ENCODE measurements at regions not wholly inside any gene's neighbourhood (a gene's known extent, or its start where the extent isn't known, plus 50 kb on each side); places are given as distances from the start of the nearest gene placed in this dataset.

DNA sequence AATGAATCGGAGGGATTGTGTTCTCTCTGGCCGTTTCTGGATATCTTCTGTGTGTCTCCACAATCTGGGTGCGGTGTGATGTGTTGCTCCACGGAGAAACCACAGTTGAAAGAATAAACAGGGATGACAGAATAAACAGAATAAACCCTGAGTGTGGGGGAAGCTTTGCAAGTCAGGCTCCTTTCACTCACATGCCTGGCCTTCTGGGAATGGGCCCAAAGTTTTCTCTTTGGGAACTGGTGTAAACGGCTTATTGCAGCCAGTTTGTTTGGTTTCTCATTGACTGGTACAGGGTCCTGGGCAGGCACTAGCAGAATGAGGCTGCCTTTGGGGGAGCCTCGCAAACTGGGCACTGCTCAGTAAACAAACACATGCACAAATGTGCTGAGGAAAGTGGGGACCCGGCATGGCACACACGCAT is 324.7 kb downstream of the DLEU7 start:
- Histone ChIP-seq H3K4me2 (replicated peaks; ENCODE audit: low read depth, low read length, poor library complexity, severe bottlenecking) (no peak overlapping the region), H3K4me1 (ENCODE audit: control insufficient read depth in 2 of 2, insufficient read depth in 2 of 2, low read length in 2 of 2) (peaks cover under 1 to 4% of the 10 kb centered on the region in 2 donors), H3K79me2 (ENCODE audit: control insufficient read depth, insufficient read depth, low read length) (no peaks in the 10 kb centered on the region), H4K20me1 (ENCODE audit: control insufficient read depth, insufficient read depth, low read length, poor library complexity, severe bottlenecking) (no peaks in the 10 kb centered on the region), H3K9ac (ENCODE audit: low read length) (no peak overlapping the region), H3K27ac (ENCODE audit: low read length in 2 of 2) (no peak overlapping the region), H2AFZ (ENCODE audit: insufficient read depth, low read depth, low read length, poor library complexity, severe bottlenecking) (no peak overlapping the region), H3K27me3 (replicated peaks in 1 of 4; ENCODE audit: control extremely low read depth in 1 of 4, control insufficient read depth in 3 of 4, insufficient read depth in 4 of 4, low read length in 3 of 4) (no peaks in the 10 kb centered on the region), H3K9me3 (ENCODE audit: control extremely low read depth in 1 of 3, control insufficient read depth in 2 of 3, insufficient read depth in 1 of 3, low read length in 2 of 3) (no peaks in the 10 kb centered on the region), H3K36me3 (replicated peaks in 1 of 2; ENCODE audit: control extremely low read depth in 1 of 2, control insufficient read depth in 1 of 2, extremely low read depth in 1 of 2, insufficient read depth in 2 of 2, low read length in 1 of 2) (no peaks in the 10 kb centered on the region), H3K4me3 (ENCODE audit: control extremely low read depth in 1 of 5, extremely low read depth in 1 of 5, insufficient read depth in 1 of 5, low read depth in 2 of 5, low read length in 4 of 5) (no peak overlapping the region)
- CTCF ChIA-PET: no interaction called here
- H3K9me3 Mint-ChIP-seq (ENCODE audit: insufficient read depth): no peaks in the 10 kb centered on the region
- intact Hi-C loops (cut with micrococcal nuclease): no loop called here
- H3K4me1 Mint-ChIP-seq: peaks cover 3% of the 10 kb centered on the region
- POLR2A ChIA-PET: no interaction called here
- WGBS (ENCODE audit: insufficient coverage): 100% methylated on average over 6 of the region's 8 CpGs
- TF ChIP-seq EZH2 (IDR thresholded peaks at IDR 0.05; ENCODE audit: borderline replicate concordance, insufficient read depth, low read depth, low read length, poor library complexity, severe bottlenecking): no peak
- TF ChIP-seq, protein P1, sequence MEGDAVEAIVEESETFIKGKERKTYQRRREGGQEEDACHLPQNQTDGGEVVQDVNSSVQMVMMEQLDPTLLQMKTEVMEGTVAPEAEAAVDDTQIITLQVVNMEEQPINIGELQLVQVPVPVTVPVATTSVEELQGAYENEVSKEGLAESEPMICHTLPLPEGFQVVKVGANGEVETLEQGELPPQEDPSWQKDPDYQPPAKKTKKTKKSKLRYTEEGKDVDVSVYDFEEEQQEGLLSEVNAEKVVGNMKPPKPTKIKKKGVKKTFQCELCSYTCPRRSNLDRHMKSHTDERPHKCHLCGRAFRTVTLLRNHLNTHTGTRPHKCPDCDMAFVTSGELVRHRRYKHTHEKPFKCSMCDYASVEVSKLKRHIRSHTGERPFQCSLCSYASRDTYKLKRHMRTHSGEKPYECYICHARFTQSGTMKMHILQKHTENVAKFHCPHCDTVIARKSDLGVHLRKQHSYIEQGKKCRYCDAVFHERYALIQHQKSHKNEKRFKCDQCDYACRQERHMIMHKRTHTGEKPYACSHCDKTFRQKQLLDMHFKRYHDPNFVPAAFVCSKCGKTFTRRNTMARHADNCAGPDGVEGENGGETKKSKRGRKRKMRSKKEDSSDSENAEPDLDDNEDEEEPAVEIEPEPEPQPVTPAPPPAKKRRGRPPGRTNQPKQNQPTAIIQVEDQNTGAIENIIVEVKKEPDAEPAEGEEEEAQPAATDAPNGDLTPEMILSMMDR (IDR thresholded peaks at IDR 0.05): no peak
- H3K27me3 Mint-ChIP-seq: no peaks in the 10 kb centered on the region
- H3K4me3 Mint-ChIP-seq: no peak overlapping the region
- DNase-seq: no peak
- ATAC-seq (ENCODE audit: low read depth): no peak
- no peak overlapping the region for H3K27ac Mint-ChIP-seq

DNA sequence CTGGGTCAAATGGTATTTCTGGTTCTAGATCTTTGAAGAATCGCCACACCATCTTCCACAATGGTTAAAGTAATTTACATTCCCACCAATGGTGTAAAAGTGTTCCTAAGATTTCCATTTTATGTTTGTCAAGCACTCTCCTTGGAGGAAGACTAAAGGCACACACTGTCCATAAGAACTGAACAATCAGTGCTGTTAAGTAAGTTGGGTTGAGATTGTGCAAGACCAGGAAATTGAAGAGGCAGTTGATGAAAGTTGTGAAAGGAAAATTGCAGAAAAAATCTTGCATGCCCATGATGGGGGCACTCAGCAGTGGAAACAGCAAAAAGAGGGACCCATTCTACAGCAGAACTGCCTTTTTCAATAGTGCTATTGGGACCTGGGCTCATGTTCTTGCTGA is 323.6 kb downstream of the DLEU7 start:
- no peak overlapping the region for H3K27ac Mint-ChIP-seq
- H3K27ac ChIP-seq (ENCODE audit: low read length in 2 of 2): no peak overlapping the region
- no peaks in the 10 kb centered on the region for H3K79me2 ChIP-seq (ENCODE audit: control insufficient read depth, insufficient read depth, low read length)
- no peak overlapping the region for H3K4me2 ChIP-seq (replicated peaks; ENCODE audit: low read depth, low read length, poor library complexity, severe bottlenecking)
- ChIA-PET CTCF (no interaction called here), POLR2A (no interaction called here)
- no peak overlapping the region for H2AFZ ChIP-seq (ENCODE audit: insufficient read depth, low read depth, low read length, poor library complexity, severe bottlenecking)
- no CpG with 5 or more reads among the region's 1 CpG for WGBS (ENCODE audit: insufficient coverage)
- no peaks in the 10 kb centered on the region for H3K36me3 ChIP-seq (replicated peaks in 1 of 2; ENCODE audit: control extremely low read depth in 1 of 2, control insufficient read depth in 1 of 2, extremely low read depth in 1 of 2, insufficient read depth in 2 of 2, low read length in 1 of 2)
- no peaks in the 10 kb centered on the region for H3K4me1 ChIP-seq (ENCODE audit: control insufficient read depth in 2 of 2, insufficient read depth in 2 of 2, low read length in 2 of 2)
- H3K9me3 Mint-ChIP-seq (ENCODE audit: insufficient read depth): no peaks in the 10 kb centered on the region
- intact Hi-C loops (cut with micrococcal nuclease): no loop called here
- H3K4me1 Mint-ChIP-seq: peaks cover 3% of the 10 kb centered on the region
- no peak overlapping the region for H3K4me3 Mint-ChIP-seq
- no peaks in the 10 kb centered on the region for H4K20me1 ChIP-seq (ENCODE audit: control insufficient read depth, insufficient read depth, low read length, poor library complexity, severe bottlenecking)
- no peak for DNase-seq
- H3K27me3 ChIP-seq (replicated peaks in 1 of 4; ENCODE audit: control extremely low read depth in 1 of 4, control insufficient read depth in 3 of 4, insufficient read depth in 4 of 4, low read length in 3 of 4): no peaks in the 10 kb centered on the region
- no peak overlapping the region for H3K9ac ChIP-seq (ENCODE audit: low read length)
- H3K9me3 ChIP-seq (ENCODE audit: control extremely low read depth in 1 of 3, control insufficient read depth in 2 of 3, insufficient read depth in 1 of 3, low read length in 2 of 3): no peaks in the 10 kb centered on the region
- H3K27me3 Mint-ChIP-seq: no peaks in the 10 kb centered on the region
- no peak for ATAC-seq (ENCODE audit: low read depth)
- H3K4me3 ChIP-seq (ENCODE audit: control extremely low read depth in 1 of 5, extremely low read depth in 1 of 5, insufficient read depth in 1 of 5, low read depth in 2 of 5, low read length in 4 of 5): no peak overlapping the region
- TF ChIP-seq EZH2 (IDR thresholded peaks at IDR 0.05; ENCODE audit: borderline replicate concordance, insufficient read depth, low read depth, low read length, poor library complexity, severe bottlenecking): no peak
- TF ChIP-seq, protein P1 (IDR thresholded peaks at IDR 0.05): no peak
